ENCODE measurements at regions not wholly inside any gene's neighbourhood (a gene's known extent, or its start where the extent isn't known, plus 50 kb on each side); places are given as distances from the start of the nearest gene placed in this dataset.

DNA sequence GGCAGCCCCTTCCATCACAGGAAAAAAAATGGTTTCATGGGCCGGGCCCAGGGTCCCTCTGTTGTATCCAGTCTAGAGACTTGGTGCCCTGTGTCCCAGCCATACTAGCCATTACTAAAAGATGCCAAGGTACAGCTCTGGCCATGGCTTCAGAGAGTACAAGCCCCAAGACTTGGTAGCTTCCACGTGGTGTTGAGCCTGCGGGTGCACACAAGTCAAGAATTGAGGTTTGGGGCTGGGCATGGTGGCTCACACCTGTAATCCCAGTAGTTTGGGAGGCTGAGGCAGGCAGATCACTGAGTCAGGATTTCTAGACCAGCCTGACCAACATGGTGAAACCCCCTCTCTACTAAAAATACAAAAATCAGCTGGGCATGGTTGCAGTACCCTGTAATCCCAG, 214.3 kb downstream of the LIG4 start:
- intact Hi-C loops (cut with micrococcal nuclease), result no loop called here

DNA sequence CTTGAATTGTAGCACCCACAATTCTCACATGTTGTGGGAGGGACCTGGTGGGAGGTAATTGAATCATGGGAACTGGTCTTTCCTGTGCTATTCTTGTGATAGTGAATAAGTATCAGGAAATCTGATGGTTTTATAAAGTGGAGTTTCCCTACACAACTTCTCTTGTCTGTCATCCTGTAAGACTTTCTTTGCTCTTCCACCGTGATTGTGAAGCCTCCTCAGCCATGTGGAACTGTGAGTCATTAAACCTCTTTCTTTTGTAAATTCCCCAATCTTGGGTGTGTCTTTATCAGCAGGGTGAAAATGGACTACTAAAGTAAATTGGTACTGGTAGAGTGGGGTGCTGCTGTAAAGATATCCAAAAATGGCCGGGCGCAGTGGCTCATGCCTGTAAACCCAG, 215.6 kb downstream of the LIG4 start:
- intact Hi-C loops (cut with micrococcal nuclease), result no loop called here
- H3F3A ChIP-seq (ENCODE audit: low read length, unreplicated experiment), result no peaks in the 10 kb centered on the region
- H3K4me2 ChIP-seq (ENCODE audit: low read length), result no peak overlapping the region
- no peaks in the 10 kb centered on the region for H4K20me1 ChIP-seq (ENCODE audit: low read length)
- CTCF ChIA-PET, result no interaction called here
- H3K9me3 ChIP-seq (ENCODE audit: low read length), result no peaks in the 10 kb centered on the region
- POLR2A ChIA-PET (ENCODE audit: unreplicated experiment), result no interaction called here
- no TSS peak for BruUV-seq (replicated peaks)
- no peak overlapping the region for H3K4me3 ChIP-seq (ENCODE audit: low read length)
- H3K9me2 ChIP-seq (replicated peaks; ENCODE audit: low read length), result no peaks in the 10 kb centered on the region
- peaks cover 6% of the 10 kb centered on the region; the same call in 1 of the 2 replicates for H3K4me1 ChIP-seq (ENCODE audit: insufficient read depth, low read length)
- H3K9ac ChIP-seq (ENCODE audit: low read length), result no peak overlapping the region
- no peak overlapping the region for H3K27ac ChIP-seq (ENCODE audit: low read length)
- no peaks in the 10 kb centered on the region for H3K79me2 ChIP-seq (ENCODE audit: low read length)
- no peak overlapping the region for H2AFZ ChIP-seq (ENCODE audit: low read length)
- TF ChIP-seq EZH2phosphoT487 (IDR thresholded peaks at IDR 0.05; ENCODE audit: borderline replicate concordance, low read length) (no peak), CTCF (conservative IDR thresholded peaks at IDR 0.05; ENCODE audit: low read depth, low read length) (no peak), EZH2 (IDR thresholded peaks at IDR 0.05; ENCODE audit: low read length, unreplicated experiment) (no peak)
- no peaks in the 10 kb centered on the region for H3K27me3 ChIP-seq (ENCODE audit: low read length)
- DNase-seq, result no peak
- no peaks in the 10 kb centered on the region for H3K36me3 ChIP-seq (ENCODE audit: low read depth, low read length)
- no peak for ATAC-seq

More for the DNA sequence above, 214.3 kb downstream of the LIG4 start:
- H3K4me2 ChIP-seq (ENCODE audit: low read length), result no peak overlapping the region
- no peaks in the 10 kb centered on the region for H3K27me3 ChIP-seq (ENCODE audit: low read length)
- no peaks in the 10 kb centered on the region for H3K36me3 ChIP-seq (ENCODE audit: low read depth, low read length)
- no peak overlapping the region for H3K27ac ChIP-seq (ENCODE audit: low read length)
- ATAC-seq, result no peak
- H3K79me2 ChIP-seq (ENCODE audit: low read length), result no peaks in the 10 kb centered on the region
- ChIA-PET CTCF (no interaction called here), POLR2A (ENCODE audit: unreplicated experiment) (no interaction called here)
- DNase-seq, result no peak
- no peak overlapping the region for H3K4me3 ChIP-seq (ENCODE audit: low read length)
- H3K9ac ChIP-seq (ENCODE audit: low read length), result no peak overlapping the region
- no TSS peak for BruUV-seq (replicated peaks)
- H3K9me2 ChIP-seq (replicated peaks; ENCODE audit: low read length), result no peaks in the 10 kb centered on the region
- no peak for TF ChIP-seq EZH2 (IDR thresholded peaks at IDR 0.05; ENCODE audit: low read length, unreplicated experiment)
- no peak for TF ChIP-seq CTCF (conservative IDR thresholded peaks at IDR 0.05; ENCODE audit: low read depth, low read length)
- TF ChIP-seq EZH2phosphoT487 (IDR thresholded peaks at IDR 0.05; ENCODE audit: borderline replicate concordance, low read length), result no peak
- no peaks in the 10 kb centered on the region for H3K9me3 ChIP-seq (ENCODE audit: low read length)
- peaks cover 6% of the 10 kb centered on the region; the same call in 1 of the 2 replicates for H3K4me1 ChIP-seq (ENCODE audit: insufficient read depth, low read length)
- no peaks in the 10 kb centered on the region for H4K20me1 ChIP-seq (ENCODE audit: low read length)
- H3F3A ChIP-seq (ENCODE audit: low read length, unreplicated experiment), result no peaks in the 10 kb centered on the region
- no peak overlapping the region for H2AFZ ChIP-seq (ENCODE audit: low read length)

DNA sequence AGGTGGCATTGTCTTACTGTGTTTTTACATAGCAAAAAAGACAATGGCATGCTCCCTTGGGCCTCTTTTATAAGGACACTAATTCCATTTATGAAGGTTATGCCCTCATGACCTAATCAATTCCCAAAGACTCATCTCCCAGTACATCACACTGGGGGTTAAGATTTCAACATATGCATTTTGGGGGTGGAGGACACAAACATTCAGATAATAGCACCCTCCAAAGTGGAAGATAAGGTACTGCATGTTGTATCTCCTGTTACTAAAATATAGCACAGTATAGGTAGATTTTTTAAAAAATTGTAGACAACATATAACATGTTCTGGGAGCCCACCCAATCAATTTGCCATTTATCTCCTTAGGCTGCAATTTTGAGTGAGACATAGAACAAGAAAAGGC, 221.2 kb downstream of the LIG4 start:
- H4K20me1 ChIP-seq (ENCODE audit: low read length), result no peaks in the 10 kb centered on the region
- DNase-seq, result no peak
- H3K27ac ChIP-seq (ENCODE audit: low read length), result peak overlapping the region; percentile 42; the same call in 1 of the 2 replicates
- H3F3A ChIP-seq (ENCODE audit: low read length, unreplicated experiment), result no peaks in the 10 kb centered on the region
- no peaks in the 10 kb centered on the region for H3K9me3 ChIP-seq (ENCODE audit: low read length)
- no peaks in the 10 kb centered on the region for H3K9me2 ChIP-seq (replicated peaks; ENCODE audit: low read length)
- ChIA-PET CTCF (no interaction called here), POLR2A (ENCODE audit: unreplicated experiment) (no interaction called here)
- ATAC-seq, result no peak
- BruUV-seq (replicated peaks), result no TSS peak
- H3K4me1 ChIP-seq (ENCODE audit: insufficient read depth, low read length), result peaks cover 21% of the 10 kb centered on the region
- H3K79me2 ChIP-seq (ENCODE audit: low read length), result no peaks in the 10 kb centered on the region
- H2AFZ ChIP-seq (ENCODE audit: low read length), result no peak overlapping the region
- no peaks in the 10 kb centered on the region for H3K27me3 ChIP-seq (ENCODE audit: low read length)
- TF ChIP-seq CTCF (conservative IDR thresholded peaks at IDR 0.05; ENCODE audit: low read depth, low read length) (peak; percentile 32; the same call in 1 of the 2 replicates), EZH2phosphoT487 (IDR thresholded peaks at IDR 0.05; ENCODE audit: borderline replicate concordance, low read length) (no peak)
- intact Hi-C loops (cut with micrococcal nuclease), result no loop called here
- no peak overlapping the region for H3K4me2 ChIP-seq (ENCODE audit: low read length)
- no peak overlapping the region for H3K4me3 ChIP-seq (ENCODE audit: low read length)
- no peak overlapping the region for H3K9ac ChIP-seq (ENCODE audit: low read length)
- no peaks in the 10 kb centered on the region for H3K36me3 ChIP-seq (ENCODE audit: low read depth, low read length)

Measured in PC-3 (cell line).